ENCODE measurements at regions not wholly inside any gene's neighbourhood (a gene's known extent, or its start where the extent isn't known, plus 50 kb on each side); places are given as distances from the start of the nearest gene placed in this dataset.

DNA sequence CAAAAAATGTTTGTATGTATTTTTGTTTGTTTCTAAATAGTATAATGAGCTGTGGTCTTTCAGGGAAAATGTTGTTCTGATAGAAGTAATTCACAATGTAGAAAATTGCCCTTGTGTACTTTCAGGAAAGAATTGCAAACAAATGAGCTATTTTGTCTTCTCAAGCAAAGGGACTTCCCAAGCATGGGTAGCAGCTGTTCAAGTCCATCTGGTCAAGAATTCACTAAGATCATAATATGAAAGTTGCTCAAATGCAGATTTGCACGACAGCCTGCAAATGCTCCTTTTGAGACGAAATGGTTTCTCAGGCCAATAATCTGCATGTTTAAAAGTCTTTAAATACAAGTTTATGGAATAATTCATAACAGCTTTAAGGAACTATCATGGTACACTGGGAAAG, 51.9 kb upstream of the HNMT start:
- TF ChIP-seq CTCF (conservative IDR thresholded peaks at IDR 0.05; ENCODE audit: low read length) (no peak), EZH2phosphoT487 (IDR thresholded peaks at IDR 0.05; ENCODE audit: borderline replicate concordance) (no peak)
